ENCODE measurements at regions not wholly inside any gene's neighbourhood (a gene's known extent, or its start where the extent isn't known, plus 50 kb on each side); places are given as distances from the start of the nearest gene placed in this dataset.
A peak's percentile ranks its signal among the peaks of the same experiment; 100 is the strongest.

DNA sequence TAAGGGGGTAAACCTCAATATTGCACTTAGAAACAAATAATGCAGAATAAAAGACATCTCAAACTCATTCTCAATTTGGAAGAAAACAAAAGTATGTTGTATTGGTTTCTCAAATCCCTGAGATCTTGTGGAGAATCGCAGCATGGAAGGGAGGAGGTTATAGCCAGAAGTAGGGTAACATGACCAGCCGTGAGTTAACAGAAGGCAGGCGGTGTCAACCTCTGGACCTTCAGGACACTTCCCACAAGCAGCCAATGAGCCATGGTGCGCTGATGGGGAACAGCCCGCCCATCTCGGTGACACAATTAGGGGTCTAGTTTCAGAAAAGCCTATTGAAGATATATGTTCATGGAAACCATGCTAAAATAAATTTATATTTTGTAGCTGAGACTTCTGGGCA, 98.4 kb downstream of the ALDH8A1 start:
- Histone ChIP-seq H3K4me1 (no peaks in the 10 kb centered on the region), H3K27me3 (no peaks in the 10 kb centered on the region), H3K4me3 (no peak overlapping the region), H3K9ac (ENCODE audit: low read depth in 2 of 2, low read length in 2 of 2) (no peak overlapping the region), H3K36me3 (no peaks in the 10 kb centered on the region), H3K9me3 (no peaks in the 10 kb centered on the region), H3K27ac (no peak overlapping the region)
- no peak for DNase-seq
- intact Hi-C loops (cut with DNase I), result no loop called here
- no peak for TF ChIP-seq CTCF (IDR thresholded peaks at IDR 0.05)

GRCh38 chr6:134850721-134851305, 99.1 kb downstream of the ALDH8A1 start:
- Histone ChIP-seq H3K4me1 (no peaks in the 10 kb centered on the region), H3K9ac (ENCODE audit: low read depth in 2 of 2, low read length in 2 of 2) (no peak overlapping the region), H3K27me3 (no peaks in the 10 kb centered on the region), H3K9me3 (no peaks in the 10 kb centered on the region), H3K4me3 (no peak overlapping the region), H3K27ac (no peak overlapping the region), H3K36me3 (no peaks in the 10 kb centered on the region)
- TF ChIP-seq CTCF (IDR thresholded peaks at IDR 0.05), result no peak
- DNase-seq, result no peak
- intact Hi-C loops (cut with DNase I), result no loop called here

GRCh38 chr6:134849920-134850447, 99.9 kb downstream of the ALDH8A1 start:
- TF ChIP-seq CTCF (IDR thresholded peaks at IDR 0.05), result no peak
- H3K9ac ChIP-seq (ENCODE audit: low read depth in 2 of 2, low read length in 2 of 2), result no peak overlapping the region

GRCh38 chr6:134848076-134848475, 101.8 kb downstream of the ALDH8A1 start:
- H3K27ac ChIP-seq, result no peak overlapping the region
- TF ChIP-seq CTCF (IDR thresholded peaks at IDR 0.05), result no peak
- no peaks in the 10 kb centered on the region for H3K9me3 ChIP-seq
- H3K36me3 ChIP-seq, result no peaks in the 10 kb centered on the region
- no peaks in the 10 kb centered on the region for H3K27me3 ChIP-seq
- intact Hi-C loops (cut with DNase I), result no loop called here
- no peaks in the 10 kb centered on the region for H3K4me1 ChIP-seq
- H3K4me3 ChIP-seq, result no peak overlapping the region
- H3K9ac ChIP-seq (ENCODE audit: low read depth in 2 of 2, low read length in 2 of 2), result no peak overlapping the region
- DNase-seq, result peak; percentile 41

More at GRCh38 chr6:134849920-134850447, 99.9 kb downstream of the ALDH8A1 start:
- intact Hi-C loops (cut with DNase I), result no loop called here
- Histone ChIP-seq H3K27ac (no peak overlapping the region), H3K36me3 (no peaks in the 10 kb centered on the region), H3K27me3 (no peaks in the 10 kb centered on the region), H3K4me1 (no peaks in the 10 kb centered on the region), H3K9me3 (no peaks in the 10 kb centered on the region), H3K4me3 (no peak overlapping the region)
- DNase-seq, result no peak

DNA sequence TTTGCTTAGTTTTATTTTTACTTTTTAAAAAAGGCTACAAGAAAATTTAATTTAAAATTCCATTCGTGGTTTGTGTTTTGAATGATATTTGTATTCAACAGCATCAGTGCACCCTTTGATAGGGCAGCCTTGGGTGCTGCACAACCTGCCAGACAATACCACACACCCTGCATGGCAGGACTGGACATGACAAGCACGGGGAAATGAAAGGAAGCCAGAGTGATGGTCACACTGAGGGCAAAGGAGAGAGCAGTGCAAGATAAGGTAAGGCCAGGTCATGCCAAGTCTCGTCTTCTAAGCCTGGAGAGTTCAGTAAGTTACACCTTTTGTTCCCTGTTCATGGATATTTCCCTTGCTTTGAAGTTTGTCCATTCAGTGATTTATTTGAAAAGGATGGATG, 103.0 kb downstream of the ALDH8A1 start:
- Histone ChIP-seq H3K36me3 (no peaks in the 10 kb centered on the region), H3K4me1 (no peaks in the 10 kb centered on the region)
- intact Hi-C loops (cut with DNase I), result no loop called here

More for the DNA sequence above, 103.0 kb downstream of the ALDH8A1 start:
- H3K4me3 ChIP-seq, result no peak overlapping the region
- H3K9ac ChIP-seq (ENCODE audit: low read depth in 2 of 2, low read length in 2 of 2), result no peak overlapping the region
- H3K27me3 ChIP-seq, result no peaks in the 10 kb centered on the region
- no peak for TF ChIP-seq CTCF (IDR thresholded peaks at IDR 0.05)
- H3K9me3 ChIP-seq, result no peaks in the 10 kb centered on the region
- no peak overlapping the region for H3K27ac ChIP-seq
- no peak for DNase-seq

Data from colonic mucosa (tissue), 4 donors.